ENCODE measurements at regions not wholly inside any gene's neighbourhood (a gene's known extent, or its start where the extent isn't known, plus 50 kb on each side); places are given as distances from the start of the nearest gene placed in this dataset.

DNA sequence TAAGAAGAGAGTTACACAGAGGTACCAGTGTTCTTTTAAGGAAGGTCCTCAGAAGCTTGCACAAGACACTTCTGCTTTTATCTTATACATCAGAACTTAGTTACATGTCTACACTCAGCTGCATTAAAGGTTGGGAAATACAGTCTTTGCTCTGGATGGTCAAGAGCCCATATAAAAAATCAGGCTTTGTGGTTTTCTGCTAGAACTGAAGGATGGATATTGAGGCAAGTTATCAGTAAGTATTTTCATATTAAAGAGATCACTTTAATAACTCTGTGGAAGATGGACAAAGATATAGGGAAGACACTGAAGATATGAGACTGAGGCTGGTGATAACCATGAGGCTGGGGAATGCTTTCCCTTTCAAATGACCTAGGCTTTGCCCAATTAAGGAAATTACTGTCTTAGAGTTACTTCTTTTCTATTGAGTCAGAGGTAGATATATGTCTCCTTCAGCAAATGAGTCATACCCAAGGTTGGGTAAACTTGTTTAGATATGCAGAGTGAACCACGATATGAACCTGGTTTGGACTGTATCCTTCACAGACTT is 87.0 kb upstream of the TNC start:
- TF ChIP-seq, protein P1, sequence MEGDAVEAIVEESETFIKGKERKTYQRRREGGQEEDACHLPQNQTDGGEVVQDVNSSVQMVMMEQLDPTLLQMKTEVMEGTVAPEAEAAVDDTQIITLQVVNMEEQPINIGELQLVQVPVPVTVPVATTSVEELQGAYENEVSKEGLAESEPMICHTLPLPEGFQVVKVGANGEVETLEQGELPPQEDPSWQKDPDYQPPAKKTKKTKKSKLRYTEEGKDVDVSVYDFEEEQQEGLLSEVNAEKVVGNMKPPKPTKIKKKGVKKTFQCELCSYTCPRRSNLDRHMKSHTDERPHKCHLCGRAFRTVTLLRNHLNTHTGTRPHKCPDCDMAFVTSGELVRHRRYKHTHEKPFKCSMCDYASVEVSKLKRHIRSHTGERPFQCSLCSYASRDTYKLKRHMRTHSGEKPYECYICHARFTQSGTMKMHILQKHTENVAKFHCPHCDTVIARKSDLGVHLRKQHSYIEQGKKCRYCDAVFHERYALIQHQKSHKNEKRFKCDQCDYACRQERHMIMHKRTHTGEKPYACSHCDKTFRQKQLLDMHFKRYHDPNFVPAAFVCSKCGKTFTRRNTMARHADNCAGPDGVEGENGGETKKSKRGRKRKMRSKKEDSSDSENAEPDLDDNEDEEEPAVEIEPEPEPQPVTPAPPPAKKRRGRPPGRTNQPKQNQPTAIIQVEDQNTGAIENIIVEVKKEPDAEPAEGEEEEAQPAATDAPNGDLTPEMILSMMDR (IDR thresholded peaks at IDR 0.05; ENCODE audit: low read length), result no peak
- no peak for TF ChIP-seq EZH2phosphoT487 (IDR thresholded peaks at IDR 0.05; ENCODE audit: low read length)
